ENCODE measurements at regions not wholly inside any gene's neighbourhood (a gene's known extent, or its start where the extent isn't known, plus 50 kb on each side); places are given as distances from the start of the nearest gene placed in this dataset.
"Not testable (repeated sequence)": the region's sequence is repeated elsewhere in the genome, so short reads cannot be mapped to it uniquely, and the experiment has no call there.

DNA sequence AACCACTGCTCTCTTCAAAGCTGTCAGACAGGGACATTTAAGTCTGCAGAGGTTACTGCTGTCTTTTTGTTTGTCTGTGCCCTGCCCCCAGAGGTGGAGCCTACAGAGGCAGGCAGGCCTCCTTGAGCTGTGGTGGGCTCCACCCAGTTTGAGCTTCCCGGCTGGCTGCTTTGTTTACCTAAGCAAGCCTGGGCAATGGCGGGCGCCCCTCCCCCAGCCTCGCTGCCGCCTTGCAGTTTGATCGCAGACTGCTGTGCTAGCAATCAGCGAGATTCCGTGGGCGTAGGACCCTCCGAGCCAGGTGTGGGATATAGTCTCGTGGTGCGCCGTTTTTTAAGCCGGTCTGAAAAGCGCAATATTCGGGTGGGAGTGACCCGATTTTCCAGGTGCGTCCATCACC is 586.9 kb downstream of the HTR1B start:
- not testable (repeated sequence) for H3K36me3 ChIP-seq (replicated peaks; ENCODE audit: control insufficient read depth, insufficient read depth, low read length); DNase-seq; H3K27me3 ChIP-seq (ENCODE audit: control insufficient read depth, insufficient read depth, low read length)
- H3K4me3 ChIP-seq (ENCODE audit: insufficient read depth, low read depth, low read length), result peak overlapping the region; percentile 32; the same call in 1 of the 2 replicates

DNA sequence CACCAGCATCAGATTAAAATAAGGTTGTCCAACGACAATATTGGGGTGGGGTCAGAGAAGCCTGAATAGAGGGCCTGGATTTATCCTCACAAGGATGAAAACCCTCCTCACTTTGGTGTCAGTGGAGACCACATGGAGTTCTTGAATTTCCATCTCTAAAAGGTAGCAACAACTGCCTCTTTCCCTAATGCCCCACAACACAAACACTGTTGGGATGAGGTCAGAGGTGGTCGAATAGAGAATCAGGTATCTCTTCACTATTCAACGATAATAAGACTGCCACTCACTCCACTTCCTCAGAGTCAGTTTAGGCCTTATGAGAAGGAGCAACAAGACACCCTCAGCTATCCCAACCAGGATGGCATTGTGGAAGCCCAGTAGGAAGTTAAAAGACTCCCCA is 596.1 kb downstream of the HTR1B start:
- no peaks in the 10 kb centered on the region for H3K36me3 ChIP-seq (replicated peaks; ENCODE audit: control insufficient read depth, insufficient read depth, low read length)
- no peak overlapping the region for H3K4me3 ChIP-seq (ENCODE audit: insufficient read depth, low read depth, low read length)
- no peaks in the 10 kb centered on the region for H3K27me3 ChIP-seq (ENCODE audit: control insufficient read depth, insufficient read depth, low read length)
- DNase-seq, result no peak

DNA sequence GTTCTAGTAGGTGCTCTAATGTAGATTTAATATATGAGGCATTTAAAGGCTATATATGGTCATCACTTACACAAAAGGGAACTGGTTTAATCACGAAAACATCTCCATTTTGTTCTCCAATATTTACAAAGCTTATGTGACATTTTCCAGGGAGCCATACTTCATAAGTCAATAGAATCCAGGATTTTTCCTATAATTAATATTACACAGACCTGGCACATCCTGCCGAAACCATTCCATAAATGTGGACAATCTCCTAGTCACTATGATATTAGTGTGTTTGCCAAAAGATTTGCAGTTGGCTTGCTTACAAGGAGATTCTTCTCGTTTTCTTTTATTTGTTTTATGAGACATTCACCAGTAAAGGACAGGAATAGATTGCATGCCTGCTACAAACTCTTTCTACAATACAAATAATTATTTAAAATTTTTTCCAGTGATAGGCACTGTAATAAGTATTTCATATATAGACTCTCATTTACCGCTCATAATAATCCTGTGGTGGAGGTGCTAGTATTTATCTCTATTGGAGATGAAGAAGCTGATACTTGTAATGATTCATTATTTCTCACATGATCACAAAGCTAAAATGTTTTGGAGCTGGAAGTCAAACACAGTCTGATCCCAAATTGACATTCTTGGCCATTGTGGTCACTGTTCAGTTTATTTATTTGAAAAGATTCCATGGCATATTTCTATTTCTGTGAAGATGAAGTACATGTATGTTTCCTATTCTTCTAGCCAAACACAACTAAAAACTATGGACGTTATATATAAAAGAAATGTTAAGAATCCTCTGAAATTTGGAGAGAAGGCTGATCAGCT is 597.0 kb downstream of the HTR1B start:
- H3K27me3 ChIP-seq (ENCODE audit: control insufficient read depth, insufficient read depth, low read length), result no peaks in the 10 kb centered on the region
- H3K4me3 ChIP-seq (ENCODE audit: insufficient read depth, low read depth, low read length), result no peak overlapping the region
- no peaks in the 10 kb centered on the region for H3K36me3 ChIP-seq (replicated peaks; ENCODE audit: control insufficient read depth, insufficient read depth, low read length)
- no peak for DNase-seq

DNA sequence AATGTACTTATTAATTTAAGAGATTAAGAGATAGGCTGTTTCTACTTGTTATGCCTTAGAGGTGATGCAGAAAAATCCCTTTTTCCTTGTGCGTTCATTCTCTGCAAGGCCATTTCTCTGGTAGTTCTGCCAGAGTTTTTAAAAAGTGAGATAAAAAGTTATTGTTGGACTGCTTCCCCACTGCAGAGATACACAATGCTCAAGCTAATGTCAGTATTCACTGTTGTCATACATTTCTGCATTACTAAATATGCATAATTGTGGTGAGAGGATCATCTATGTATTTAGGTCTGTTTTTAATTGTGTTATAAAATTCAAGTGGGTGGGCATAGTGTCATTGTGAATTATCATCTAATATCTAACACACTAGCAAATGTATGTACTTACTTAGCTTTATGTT is 600.4 kb downstream of the HTR1B start:
- no peaks in the 10 kb centered on the region for H3K36me3 ChIP-seq (replicated peaks; ENCODE audit: control insufficient read depth, insufficient read depth, low read length)
- no peak overlapping the region for H3K4me3 ChIP-seq (ENCODE audit: insufficient read depth, low read depth, low read length)
- H3K27me3 ChIP-seq (ENCODE audit: control insufficient read depth, insufficient read depth, low read length), result no peaks in the 10 kb centered on the region
- no peak for DNase-seq

DNA sequence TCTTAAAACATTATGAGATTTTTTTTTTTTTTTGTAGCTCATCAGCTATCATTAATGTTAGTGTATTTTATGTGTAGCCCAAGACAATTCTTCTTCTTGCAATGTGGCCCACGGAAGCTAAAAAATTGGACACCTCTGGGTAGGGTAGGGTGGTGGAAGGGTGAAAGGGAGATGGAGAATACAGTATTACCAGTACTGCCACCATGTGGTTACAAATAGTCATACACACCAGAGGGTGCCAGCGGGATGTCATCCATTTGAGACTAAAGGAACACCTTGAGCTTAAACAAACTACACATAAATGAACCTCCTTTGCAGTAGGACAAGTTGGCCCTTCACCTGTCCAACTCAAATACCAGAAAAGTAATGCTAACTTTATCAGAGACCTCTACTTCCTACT is 601.9 kb downstream of the HTR1B start:
- H3K27me3 ChIP-seq (ENCODE audit: control insufficient read depth, insufficient read depth, low read length), result no peaks in the 10 kb centered on the region

DNA sequence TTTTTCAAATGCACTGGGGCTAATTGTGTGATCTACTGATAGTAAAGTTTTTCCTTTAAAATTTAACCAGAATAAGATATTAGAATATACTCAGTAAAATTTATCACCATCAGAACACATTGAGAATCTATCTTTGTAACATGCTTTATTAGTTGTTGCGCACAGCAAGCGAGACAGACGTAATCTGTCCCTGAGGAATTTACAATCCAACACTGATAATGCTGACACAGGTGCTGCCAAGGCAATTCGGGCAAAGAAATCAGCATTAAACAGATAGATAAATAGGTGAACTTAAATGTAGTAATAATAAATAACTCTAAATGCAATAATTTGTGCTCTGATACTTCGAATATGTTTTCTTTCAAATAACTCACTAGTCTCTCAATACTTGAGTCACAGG is 607.2 kb downstream of the HTR1B start:
- no peaks in the 10 kb centered on the region for H3K36me3 ChIP-seq (replicated peaks; ENCODE audit: control insufficient read depth, insufficient read depth, low read length)
- H3K4me3 ChIP-seq (ENCODE audit: insufficient read depth, low read depth, low read length), result no peak overlapping the region
- DNase-seq, result no peak
- H3K27me3 ChIP-seq (ENCODE audit: control insufficient read depth, insufficient read depth, low read length), result no peaks in the 10 kb centered on the region

More for the DNA sequence above, 601.9 kb downstream of the HTR1B start:
- no peak overlapping the region for H3K4me3 ChIP-seq (ENCODE audit: insufficient read depth, low read depth, low read length)
- DNase-seq, result peak; percentile 6
- H3K36me3 ChIP-seq (replicated peaks; ENCODE audit: control insufficient read depth, insufficient read depth, low read length), result no peaks in the 10 kb centered on the region

DNA sequence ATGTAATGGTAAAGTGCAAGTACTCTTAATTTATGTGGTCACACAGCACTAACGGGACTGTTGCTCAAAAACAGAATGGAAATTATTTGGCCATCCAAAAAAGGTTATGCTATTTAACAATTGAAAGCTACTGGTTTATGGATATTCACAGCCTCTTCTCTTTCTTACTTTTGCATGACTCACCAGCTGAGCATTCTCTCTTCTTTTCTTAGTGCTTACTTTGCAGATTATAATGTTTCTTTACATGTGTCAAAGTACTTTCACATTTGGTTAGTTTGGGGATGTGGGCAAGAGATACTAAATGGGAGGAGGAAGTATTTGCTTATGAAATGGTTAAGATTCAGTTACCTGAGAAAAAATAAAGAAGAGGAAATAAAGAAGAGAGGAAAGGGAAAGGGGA is 610.5 kb downstream of the HTR1B start:
- no peak overlapping the region for H3K4me3 ChIP-seq (ENCODE audit: insufficient read depth, low read depth, low read length)
- DNase-seq, result no peak
- H3K36me3 ChIP-seq (replicated peaks; ENCODE audit: control insufficient read depth, insufficient read depth, low read length), result no peaks in the 10 kb centered on the region
- no peaks in the 10 kb centered on the region for H3K27me3 ChIP-seq (ENCODE audit: control insufficient read depth, insufficient read depth, low read length)

DNA sequence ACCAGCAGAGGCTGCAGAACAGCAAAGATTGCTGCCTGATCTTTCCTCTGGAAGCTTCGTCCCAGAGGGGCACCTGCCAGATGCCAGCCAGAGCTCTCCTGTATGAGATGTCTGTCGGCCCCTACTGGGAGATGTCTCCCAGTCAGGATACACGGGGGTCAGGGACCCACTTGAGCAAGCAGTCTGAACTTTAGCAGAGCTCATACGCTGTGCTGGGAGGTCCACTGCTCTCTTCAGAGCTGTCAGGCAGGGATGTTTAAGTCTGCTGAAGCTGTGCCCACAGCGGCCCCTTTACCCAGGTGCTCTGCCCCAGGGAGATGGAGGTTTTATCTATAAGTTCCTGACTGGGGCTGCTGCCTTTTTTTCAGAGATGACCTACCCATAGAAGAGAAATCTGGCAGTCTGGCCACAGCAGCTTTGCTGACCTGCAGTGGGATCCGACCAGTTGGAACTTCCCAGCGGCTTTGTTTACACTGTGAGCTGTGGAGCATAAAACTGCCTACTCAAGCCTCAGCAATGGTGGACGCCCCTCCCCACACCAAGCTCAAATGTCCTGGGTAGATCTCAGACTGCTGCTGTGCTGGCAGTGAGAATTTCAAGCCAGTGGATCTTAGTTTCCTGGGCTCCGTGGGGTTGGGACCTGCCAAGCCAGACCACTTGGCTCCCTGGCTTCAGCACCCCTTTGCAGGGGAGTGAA is 613.9 kb downstream of the HTR1B start:
- not testable (repeated sequence) for H3K36me3 ChIP-seq (replicated peaks; ENCODE audit: control insufficient read depth, insufficient read depth, low read length); H3K4me3 ChIP-seq (ENCODE audit: insufficient read depth, low read depth, low read length); DNase-seq; H3K27me3 ChIP-seq (ENCODE audit: control insufficient read depth, insufficient read depth, low read length)

DNA sequence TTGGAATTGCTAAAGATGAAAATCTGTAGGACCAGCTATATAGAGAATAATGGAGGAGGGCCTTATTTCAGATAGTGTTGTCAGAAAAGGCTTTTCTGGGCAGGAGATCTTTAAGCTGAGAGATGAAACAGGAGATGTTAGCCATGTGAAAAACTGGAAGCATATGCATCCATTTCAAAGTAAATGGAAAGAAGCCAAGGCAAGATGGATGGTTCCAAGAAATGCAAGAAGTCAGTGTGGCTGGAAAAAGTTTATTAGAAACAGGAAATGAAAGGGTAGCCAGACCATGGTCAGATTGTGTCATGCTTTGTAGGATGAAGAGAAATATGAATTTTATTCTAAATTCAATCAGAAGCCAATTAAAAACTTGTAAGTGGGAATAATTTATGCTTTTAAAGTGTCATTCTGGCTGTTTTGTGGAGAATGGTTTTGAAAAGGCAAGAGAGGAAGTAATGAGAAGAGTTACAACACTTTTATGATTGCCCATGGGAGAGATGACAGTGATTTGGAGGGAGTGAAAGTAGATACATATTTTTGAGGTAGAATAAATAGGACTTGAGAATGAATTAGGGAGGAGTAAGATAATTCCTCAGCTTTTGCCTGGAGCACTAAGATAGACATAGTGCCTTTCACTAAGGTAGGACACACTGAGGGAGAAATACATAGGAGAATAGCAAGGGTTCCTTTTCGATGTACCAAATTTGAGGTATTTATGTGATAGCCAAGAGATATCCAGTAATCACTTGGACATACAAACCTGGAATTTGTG is 620.1 kb downstream of the HTR1B start:
- H3K27me3 ChIP-seq (ENCODE audit: control insufficient read depth, insufficient read depth, low read length), result no peaks in the 10 kb centered on the region
- no peaks in the 10 kb centered on the region for H3K36me3 ChIP-seq (replicated peaks; ENCODE audit: control insufficient read depth, insufficient read depth, low read length)
- no peak for DNase-seq
- no peak overlapping the region for H3K4me3 ChIP-seq (ENCODE audit: insufficient read depth, low read depth, low read length)

DNA sequence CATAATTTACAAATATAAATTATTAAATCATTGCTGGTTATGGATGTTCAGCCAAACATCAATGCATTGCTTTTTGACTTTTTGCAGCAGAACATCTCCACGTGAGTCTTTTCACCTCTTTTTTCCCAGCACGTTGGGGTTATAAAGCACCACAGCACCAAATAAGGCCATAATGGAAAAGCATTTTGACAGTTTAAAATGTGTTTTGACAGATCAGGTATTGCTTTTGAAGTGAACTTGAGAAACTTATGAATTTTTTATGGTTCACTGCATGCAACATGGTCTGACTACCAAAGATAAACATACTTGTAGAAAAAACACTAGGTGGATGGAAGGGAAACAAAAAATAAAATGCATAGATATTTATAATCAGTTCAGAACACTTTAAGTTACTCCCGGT is 622.4 kb downstream of the HTR1B start:
- no peak for DNase-seq
- no peaks in the 10 kb centered on the region for H3K27me3 ChIP-seq (ENCODE audit: control insufficient read depth, insufficient read depth, low read length)
- no peak overlapping the region for H3K4me3 ChIP-seq (ENCODE audit: insufficient read depth, low read depth, low read length)
- no peaks in the 10 kb centered on the region for H3K36me3 ChIP-seq (replicated peaks; ENCODE audit: control insufficient read depth, insufficient read depth, low read length)

DNA sequence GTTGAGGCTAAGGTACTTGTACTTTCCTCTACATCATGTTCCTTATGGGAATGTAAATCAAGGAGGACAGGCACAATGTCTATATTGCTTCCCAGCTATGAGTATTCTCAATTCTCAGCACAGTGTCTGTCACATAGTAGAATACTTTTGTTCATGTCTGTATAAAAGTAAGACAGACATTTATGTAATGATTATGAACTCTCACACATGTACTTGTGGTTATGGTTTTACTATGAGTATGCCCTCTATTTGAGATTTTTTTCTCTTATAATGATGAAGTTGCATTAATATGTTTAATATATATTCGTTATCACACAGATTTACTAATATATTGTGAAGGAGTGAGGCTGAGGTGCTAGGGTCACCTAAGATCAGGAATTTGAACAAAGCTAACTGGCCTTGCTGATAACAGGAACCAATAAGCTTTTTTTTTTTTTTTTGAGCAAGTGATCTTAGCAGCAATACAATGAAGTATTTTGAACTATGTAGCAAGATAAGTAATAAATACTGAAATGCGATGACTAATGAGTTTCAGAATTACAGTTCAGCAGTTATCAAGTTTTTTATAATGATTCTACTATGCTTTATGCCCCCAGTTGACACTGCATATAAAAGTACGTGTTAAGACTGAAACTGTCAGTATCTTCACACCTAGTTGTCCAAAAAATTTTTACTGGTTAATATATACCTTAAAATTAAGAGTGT is 623.1 kb downstream of the HTR1B start:
- H3K36me3 ChIP-seq (replicated peaks; ENCODE audit: control insufficient read depth, insufficient read depth, low read length), result no peaks in the 10 kb centered on the region
- DNase-seq, result no peak
- H3K4me3 ChIP-seq (ENCODE audit: insufficient read depth, low read depth, low read length), result no peak overlapping the region
- H3K27me3 ChIP-seq (ENCODE audit: control insufficient read depth, insufficient read depth, low read length), result no peaks in the 10 kb centered on the region

DNA sequence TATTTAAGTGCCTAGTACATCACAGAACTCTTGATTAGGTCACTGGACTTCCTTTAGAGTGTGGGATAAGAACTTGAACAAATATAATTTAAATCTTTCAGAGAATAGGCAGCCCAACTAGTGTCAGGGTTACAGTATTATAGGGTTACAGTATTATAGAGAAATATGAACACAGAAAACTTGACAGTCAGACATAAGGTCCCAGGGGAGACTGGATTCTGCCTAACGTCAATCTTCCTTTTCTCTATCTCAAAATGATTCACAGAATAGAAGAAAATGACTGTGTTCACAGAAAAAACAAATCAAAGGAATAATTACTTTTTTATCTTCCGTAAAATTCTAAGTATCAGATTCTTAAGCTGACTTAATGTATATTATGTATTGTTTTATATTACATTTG is 623.8 kb downstream of the HTR1B start:
- Histone ChIP-seq H3K36me3 (replicated peaks; ENCODE audit: control insufficient read depth, insufficient read depth, low read length) (no peaks in the 10 kb centered on the region), H3K4me3 (ENCODE audit: insufficient read depth, low read depth, low read length) (no peak overlapping the region), H3K27me3 (ENCODE audit: control insufficient read depth, insufficient read depth, low read length) (no peaks in the 10 kb centered on the region)
- DNase-seq, result no peak

DNA sequence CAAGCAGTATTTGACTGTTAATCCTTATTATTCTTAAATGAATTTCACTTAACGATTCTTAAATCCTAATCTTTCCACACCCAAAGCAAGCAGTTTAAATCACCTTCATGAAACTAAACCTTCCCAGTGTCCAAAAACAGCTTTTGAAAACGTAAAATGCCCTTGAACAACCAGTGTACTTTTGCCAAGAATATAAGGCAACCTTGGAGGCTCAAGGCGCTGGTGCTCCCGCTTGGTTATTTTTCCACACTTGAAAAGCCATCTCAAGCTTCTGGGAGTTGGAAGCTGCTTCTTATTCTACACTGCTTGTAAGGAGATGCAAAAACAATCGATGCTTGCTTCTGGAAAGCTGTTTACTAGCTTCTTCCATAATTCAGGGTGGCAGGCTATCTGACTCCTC is 625.7 kb downstream of the HTR1B start:
- no peaks in the 10 kb centered on the region for H3K27me3 ChIP-seq (ENCODE audit: control insufficient read depth, insufficient read depth, low read length)
- H3K4me3 ChIP-seq (ENCODE audit: insufficient read depth, low read depth, low read length), result no peak overlapping the region
- no peaks in the 10 kb centered on the region for H3K36me3 ChIP-seq (replicated peaks; ENCODE audit: control insufficient read depth, insufficient read depth, low read length)
- DNase-seq, result no peak

DNA sequence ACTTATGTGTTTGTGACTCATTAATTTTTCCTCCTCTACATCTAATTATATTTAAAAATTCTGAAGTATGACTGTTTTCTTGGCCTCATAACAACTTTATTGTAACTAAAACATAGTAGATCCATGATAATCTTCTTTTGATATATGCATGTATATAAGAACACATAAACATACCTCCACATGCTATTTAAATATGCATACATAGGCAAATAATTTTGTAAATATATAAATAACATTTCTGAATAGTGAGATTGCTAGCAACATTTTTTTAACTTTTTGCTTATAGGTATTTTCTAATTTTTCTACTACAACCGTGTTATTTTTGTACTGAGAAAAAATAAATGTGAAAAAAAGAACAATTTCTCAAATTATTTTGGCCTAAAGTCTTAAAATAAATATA is 627.6 kb downstream of the HTR1B start:
- H3K36me3 ChIP-seq (replicated peaks; ENCODE audit: control insufficient read depth, insufficient read depth, low read length), result no peaks in the 10 kb centered on the region
- H3K4me3 ChIP-seq (ENCODE audit: insufficient read depth, low read depth, low read length), result no peak overlapping the region
- no peak for DNase-seq
- H3K27me3 ChIP-seq (ENCODE audit: control insufficient read depth, insufficient read depth, low read length), result no peaks in the 10 kb centered on the region

Data from H7 (cell line).